ENCODE measurements at regions not wholly inside any gene's neighbourhood (a gene's known extent, or its start where the extent isn't known, plus 50 kb on each side); places are given as distances from the start of the nearest gene placed in this dataset.

GRCh38 chr2:100654611-100655010, 91.8 kb downstream of the PDCL3 start:
- H3K4me2 ChIP-seq (ENCODE audit: low read length) = no peak overlapping the region
- H3K4me1 ChIP-seq (ENCODE audit: control insufficient read depth, low read length) = no peaks in the 10 kb centered on the region
- no peaks in the 10 kb centered on the region for H3F3A ChIP-seq (ENCODE audit: control insufficient read depth, insufficient read depth)
- no peak overlapping the region for H3K4me3 ChIP-seq (ENCODE audit: low read length)
- no peaks in the 10 kb centered on the region for H3K79me2 ChIP-seq (ENCODE audit: control insufficient read depth, low read length)
- H3K9me2 ChIP-seq (replicated peaks; ENCODE audit: control insufficient read depth, low read length) = no peaks in the 10 kb centered on the region
- no peaks in the 10 kb centered on the region for H4K20me1 ChIP-seq (ENCODE audit: control insufficient read depth, insufficient read depth, low read depth, low read length)
- no peaks in the 10 kb centered on the region for H3K36me3 ChIP-seq (ENCODE audit: control insufficient read depth, low read length)
- no peak for TF ChIP-seq EZH2phosphoT487 (IDR thresholded peaks at IDR 0.05; ENCODE audit: borderline replicate concordance, low read length)
- TF ChIP-seq CTCF (IDR thresholded peaks at IDR 0.05; ENCODE audit: low read depth, low read length, poor library complexity, severe bottlenecking) = no peak
- peaks cover 4% of the 10 kb centered on the region; the same call in 1 of the 2 replicates for H3K27me3 ChIP-seq (ENCODE audit: control insufficient read depth, low read length)
- no peaks in the 10 kb centered on the region for H3K9me3 ChIP-seq (ENCODE audit: control insufficient read depth, insufficient read depth, low read length)
- H3K27ac ChIP-seq (ENCODE audit: low read depth, low read length) = no peak overlapping the region

- Histone ChIP-seq H3F3A (ENCODE audit: control insufficient read depth, insufficient read depth) (no peaks in the 10 kb centered on the region), H3K4me1 (ENCODE audit: control insufficient read depth, low read length) (no peaks in the 10 kb centered on the region), H3K9me3 (ENCODE audit: control insufficient read depth, insufficient read depth, low read length) (no peaks in the 10 kb centered on the region), H3K9me2 (replicated peaks; ENCODE audit: control insufficient read depth, low read length) (no peaks in the 10 kb centered on the region), H3K36me3 (ENCODE audit: control insufficient read depth, low read length) (no peaks in the 10 kb centered on the region), H3K4me2 (ENCODE audit: low read length) (no peak overlapping the region), H3K27me3 (ENCODE audit: control insufficient read depth, low read length) (peaks cover 4% of the 10 kb centered on the region; the same call in 1 of the 2 replicates), H4K20me1 (ENCODE audit: control insufficient read depth, insufficient read depth, low read depth, low read length) (no peaks in the 10 kb centered on the region), H3K27ac (ENCODE audit: low read depth, low read length) (no peak overlapping the region), H3K4me3 (ENCODE audit: low read length) (no peak overlapping the region), H3K79me2 (ENCODE audit: control insufficient read depth, low read length) (no peaks in the 10 kb centered on the region)
- TF ChIP-seq CTCF (IDR thresholded peaks at IDR 0.05; ENCODE audit: low read depth, low read length, poor library complexity, severe bottlenecking) = no peak
- no peak for TF ChIP-seq EZH2phosphoT487 (IDR thresholded peaks at IDR 0.05; ENCODE audit: borderline replicate concordance, low read length)
These were observed 92.7 kb downstream of the PDCL3 start for GRCh38 chr2:100655446-100655845.

- TF ChIP-seq CTCF (IDR thresholded peaks at IDR 0.05; ENCODE audit: low read depth, low read length, poor library complexity, severe bottlenecking) = no peak
- no peak for TF ChIP-seq EZH2phosphoT487 (IDR thresholded peaks at IDR 0.05; ENCODE audit: borderline replicate concordance, low read length)
- no peak overlapping the region for H3K4me3 ChIP-seq (ENCODE audit: low read length)
- H3K4me2 ChIP-seq (ENCODE audit: low read length) = no peak overlapping the region
- no peak overlapping the region for H3K27ac ChIP-seq (ENCODE audit: low read depth, low read length)
- H3F3A ChIP-seq (ENCODE audit: control insufficient read depth, insufficient read depth) = no peaks in the 10 kb centered on the region
- H3K27me3 ChIP-seq (ENCODE audit: control insufficient read depth, low read length) = peaks cover 4% of the 10 kb centered on the region; the same call in 1 of the 2 replicates
- no peaks in the 10 kb centered on the region for H3K36me3 ChIP-seq (ENCODE audit: control insufficient read depth, low read length)
- H4K20me1 ChIP-seq (ENCODE audit: control insufficient read depth, insufficient read depth, low read depth, low read length) = no peaks in the 10 kb centered on the region
- H3K4me1 ChIP-seq (ENCODE audit: control insufficient read depth, low read length) = no peaks in the 10 kb centered on the region
- H3K79me2 ChIP-seq (ENCODE audit: control insufficient read depth, low read length) = no peaks in the 10 kb centered on the region
- H3K9me3 ChIP-seq (ENCODE audit: control insufficient read depth, insufficient read depth, low read length) = no peaks in the 10 kb centered on the region
- H3K9me2 ChIP-seq (replicated peaks; ENCODE audit: control insufficient read depth, low read length) = no peaks in the 10 kb centered on the region
These were observed 93.2 kb downstream of the PDCL3 start for GRCh38 chr2:100655936-100656534.
